ENCODE measurements at regions not wholly inside any gene's neighbourhood (a gene's known extent, or its start where the extent isn't known, plus 50 kb on each side); places are given as distances from the start of the nearest gene placed in this dataset.

DNA sequence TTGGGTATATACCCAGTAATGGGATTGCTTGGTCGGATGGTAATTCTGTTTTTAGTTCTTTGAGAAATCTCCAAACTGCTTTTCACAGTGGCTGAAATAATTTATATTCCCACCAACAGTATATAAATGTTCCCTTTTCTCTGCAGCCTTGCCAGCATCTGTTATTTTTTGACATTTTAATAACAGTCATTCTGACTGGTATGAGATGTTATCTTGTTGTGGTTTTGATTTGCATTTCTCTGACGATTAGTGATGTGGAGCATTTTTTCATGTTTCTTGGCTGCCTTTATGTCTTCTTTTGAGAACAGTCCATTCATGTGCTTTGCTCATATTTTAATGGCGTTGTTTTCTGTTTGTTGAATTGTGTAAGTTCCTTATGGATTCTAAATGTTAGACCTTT is 641.6 kb downstream of the HACE1 start:
- POLR2A ChIA-PET: no interaction called here
- Histone ChIP-seq H3K36me3 (ENCODE audit: control insufficient read depth in 2 of 2, extremely low read depth in 1 of 2, insufficient read depth in 2 of 2, low read length in 2 of 2) (no peaks in the 10 kb centered on the region), H3K27ac (ENCODE audit: insufficient read depth, low read depth, low read length) (no peak overlapping the region), H3K9me3 (replicated peaks; ENCODE audit: control insufficient read depth, insufficient read depth, low read length) (no peaks in the 10 kb centered on the region), H3K4me2 (ENCODE audit: insufficient read depth, low read length) (no peak overlapping the region), H3K79me2 (ENCODE audit: control insufficient read depth, insufficient read depth, low read length) (no peaks in the 10 kb centered on the region), H3K9ac (replicated peaks; ENCODE audit: extremely low read depth, insufficient read depth, low read length) (no peak overlapping the region), H3K27me3 (ENCODE audit: control insufficient read depth in 2 of 2, insufficient read depth in 2 of 2, low read length in 2 of 2) (no peaks in the 10 kb centered on the region), H3K4me3 (replicated peaks in 1 of 3; ENCODE audit: insufficient read depth in 1 of 3, low read depth in 1 of 3, low read length in 3 of 3) (no peak overlapping the region), H3K4me1 (ENCODE audit: control insufficient read depth, extremely low read depth, insufficient read depth, low read length) (no peaks in the 10 kb centered on the region), H2AFZ (ENCODE audit: low read depth, low read length) (no peak overlapping the region), H3K9me1 (replicated peaks; ENCODE audit: control insufficient read depth, extremely low read depth, insufficient read depth, low read length) (no peaks in the 10 kb centered on the region), H4K20me1 (replicated peaks; ENCODE audit: control insufficient read depth, extremely low read depth, insufficient read depth, low read length) (no peaks in the 10 kb centered on the region)
- CTCF ChIA-PET: no interaction called here
- dilution Hi-C loops (cut with MboI; ENCODE audit: extremely low pct_ligation_motif_present, low sequenced_read_pairs): no loop called here
- intact Hi-C loops (cut with micrococcal nuclease): no loop called here
- FAIRE-seq: no peak
- TF ChIP-seq FOS (IDR thresholded peaks at IDR 0.05; ENCODE audit: borderline replicate concordance, insufficient read depth, low read length): no peak
- TF ChIP-seq, protein P1, sequence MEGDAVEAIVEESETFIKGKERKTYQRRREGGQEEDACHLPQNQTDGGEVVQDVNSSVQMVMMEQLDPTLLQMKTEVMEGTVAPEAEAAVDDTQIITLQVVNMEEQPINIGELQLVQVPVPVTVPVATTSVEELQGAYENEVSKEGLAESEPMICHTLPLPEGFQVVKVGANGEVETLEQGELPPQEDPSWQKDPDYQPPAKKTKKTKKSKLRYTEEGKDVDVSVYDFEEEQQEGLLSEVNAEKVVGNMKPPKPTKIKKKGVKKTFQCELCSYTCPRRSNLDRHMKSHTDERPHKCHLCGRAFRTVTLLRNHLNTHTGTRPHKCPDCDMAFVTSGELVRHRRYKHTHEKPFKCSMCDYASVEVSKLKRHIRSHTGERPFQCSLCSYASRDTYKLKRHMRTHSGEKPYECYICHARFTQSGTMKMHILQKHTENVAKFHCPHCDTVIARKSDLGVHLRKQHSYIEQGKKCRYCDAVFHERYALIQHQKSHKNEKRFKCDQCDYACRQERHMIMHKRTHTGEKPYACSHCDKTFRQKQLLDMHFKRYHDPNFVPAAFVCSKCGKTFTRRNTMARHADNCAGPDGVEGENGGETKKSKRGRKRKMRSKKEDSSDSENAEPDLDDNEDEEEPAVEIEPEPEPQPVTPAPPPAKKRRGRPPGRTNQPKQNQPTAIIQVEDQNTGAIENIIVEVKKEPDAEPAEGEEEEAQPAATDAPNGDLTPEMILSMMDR (IDR thresholded peaks at IDR 0.05; ENCODE audit: extremely low read depth in 1 of 2, insufficient read depth in 1 of 2, low read depth in 1 of 2, low read length in 2 of 2): no peak
- TF ChIP-seq EZH2 (IDR thresholded peaks at IDR 0.05; ENCODE audit: borderline replicate concordance, low read depth, low read length, severe bottlenecking): no peak
- TF ChIP-seq MYC (IDR thresholded peaks at IDR 0.05; ENCODE audit: low read depth, low read length): no peak
- TF ChIP-seq, protein P2, sequence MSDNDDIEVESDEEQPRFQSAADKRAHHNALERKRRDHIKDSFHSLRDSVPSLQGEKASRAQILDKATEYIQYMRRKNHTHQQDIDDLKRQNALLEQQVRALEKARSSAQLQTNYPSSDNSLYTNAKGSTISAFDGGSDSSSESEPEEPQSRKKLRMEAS (IDR thresholded peaks at IDR 0.05; ENCODE audit: insufficient read depth, insufficient read length): no peak
- TF ChIP-seq POLR2A (IDR thresholded peaks at IDR 0.05; ENCODE audit: low read depth, low read length): no peak
- TF ChIP-seq GATA2 (IDR thresholded peaks at IDR 0.05; ENCODE audit: insufficient read depth, insufficient read length, low read depth, low read length): no peak
- BruUV-seq (replicated peaks): no TSS peak
- no peak for DNase-seq (ENCODE audit: low read depth, low spot score)

DNA sequence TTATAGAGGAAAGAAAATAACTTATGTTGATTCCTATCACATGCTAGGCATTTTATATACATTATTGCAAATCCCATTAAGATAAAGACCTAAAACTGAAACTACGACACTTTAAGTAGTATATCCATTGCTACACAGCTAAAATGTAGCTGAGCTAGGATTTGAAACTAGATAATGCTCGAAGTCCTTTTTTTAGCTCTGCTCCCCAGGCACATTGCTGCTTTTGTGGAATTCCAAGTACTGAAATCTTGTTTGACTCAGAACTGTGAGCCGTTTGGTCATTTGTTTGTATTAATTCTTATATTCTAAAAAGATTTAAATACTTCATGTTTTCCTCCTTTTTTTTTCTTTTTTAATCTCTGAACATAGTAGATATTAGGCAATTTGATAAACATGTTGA is 644.8 kb downstream of the HACE1 start:
- FAIRE-seq (no peak), DNase-seq (ENCODE audit: low read depth, low spot score) (no peak)
- H3K79me2 ChIP-seq (ENCODE audit: control insufficient read depth, insufficient read depth, low read length): no peaks in the 10 kb centered on the region
- H3K27me3 ChIP-seq (ENCODE audit: control insufficient read depth in 2 of 2, insufficient read depth in 2 of 2, low read length in 2 of 2): no peaks in the 10 kb centered on the region
- POLR2A ChIA-PET: no interaction called here
- H3K9me1 ChIP-seq (replicated peaks; ENCODE audit: control insufficient read depth, extremely low read depth, insufficient read depth, low read length): no peaks in the 10 kb centered on the region
- H3K9ac ChIP-seq (replicated peaks; ENCODE audit: extremely low read depth, insufficient read depth, low read length): no peak overlapping the region
- no peak overlapping the region for H2AFZ ChIP-seq (ENCODE audit: low read depth, low read length)
- TF ChIP-seq, protein P2 (IDR thresholded peaks at IDR 0.05; ENCODE audit: insufficient read depth, insufficient read length): no peak
- no peak for TF ChIP-seq JUN (IDR thresholded peaks at IDR 0.05; ENCODE audit: borderline replicate concordance, insufficient read depth, insufficient read length, low read depth)
- TF ChIP-seq, protein P1 (IDR thresholded peaks at IDR 0.05; ENCODE audit: extremely low read depth in 1 of 2, insufficient read depth in 1 of 2, low read depth in 1 of 2, low read length in 2 of 2): no peak
- TF ChIP-seq MYC (IDR thresholded peaks at IDR 0.05; ENCODE audit: low read depth, low read length): no peak
- no peak for TF ChIP-seq GATA2 (IDR thresholded peaks at IDR 0.05; ENCODE audit: insufficient read depth, insufficient read length, low read depth, low read length)
- no peak for TF ChIP-seq FOS (IDR thresholded peaks at IDR 0.05; ENCODE audit: borderline replicate concordance, insufficient read depth, low read length)
- no peak for TF ChIP-seq POLR2AphosphoS5 (IDR thresholded peaks at IDR 0.05; ENCODE audit: insufficient read depth, low read depth, low read length)
- TF ChIP-seq POLR2A (IDR thresholded peaks at IDR 0.05; ENCODE audit: low read depth, low read length): no peak
- TF ChIP-seq EZH2 (IDR thresholded peaks at IDR 0.05; ENCODE audit: borderline replicate concordance, low read depth, low read length, severe bottlenecking): no peak
- no peaks in the 10 kb centered on the region for H3K4me1 ChIP-seq (ENCODE audit: control insufficient read depth, extremely low read depth, insufficient read depth, low read length)
- intact Hi-C loops (cut with micrococcal nuclease): no loop called here
- no peaks in the 10 kb centered on the region for H3K36me3 ChIP-seq (ENCODE audit: control insufficient read depth in 2 of 2, extremely low read depth in 1 of 2, insufficient read depth in 2 of 2, low read length in 2 of 2)
- no peak overlapping the region for H3K27ac ChIP-seq (ENCODE audit: insufficient read depth, low read depth, low read length)
- no peaks in the 10 kb centered on the region for H3K9me3 ChIP-seq (replicated peaks; ENCODE audit: control insufficient read depth, insufficient read depth, low read length)
- BruUV-seq (replicated peaks): no TSS peak
- H3K4me2 ChIP-seq (ENCODE audit: insufficient read depth, low read length): no peak overlapping the region
- H3K4me3 ChIP-seq (replicated peaks in 1 of 3; ENCODE audit: insufficient read depth in 1 of 3, low read depth in 1 of 3, low read length in 3 of 3): no peak overlapping the region
- CTCF ChIA-PET: no interaction called here
- H4K20me1 ChIP-seq (replicated peaks; ENCODE audit: control insufficient read depth, extremely low read depth, insufficient read depth, low read length): no peaks in the 10 kb centered on the region
- dilution Hi-C loops (cut with MboI; ENCODE audit: extremely low pct_ligation_motif_present, low sequenced_read_pairs): no loop called here

Data from endothelial cell of umbilical vein (primary cell).